Subcutaneous abdominal adipose tissue (tissue), 5 donors: ENCODE measurements at regions not wholly inside any gene's neighbourhood (a gene's known extent, or its start where the extent isn't known, plus 50 kb on each side); places are given as distances from the start of the nearest gene placed in this dataset.
A peak's percentile ranks its signal among the peaks of the same experiment; 100 is the strongest.

Experiments
- H3K27ac ChIP-seq: one replicate; pipeline ENCODE4 v1.7.0; 2013; ENCODE audit warnings: low read depth, mild to moderate bottlenecking, inconsistent platforms, low read length, moderate library complexity
- H3K27me3 ChIP-seq, 5 donors: one replicate each; pipeline ENCODE4 v1.7.0; 2013; ENCODE audit warnings: low read length in 5 of 5, inconsistent platforms in 1 of 5; ENCODE audit not compliant: control insufficient read depth in 5 of 5, insufficient read depth in 4 of 5
- H3K36me3 ChIP-seq, 5 donors: one replicate each; pipeline ENCODE4 v1.7.0; 2013; ENCODE audit warnings: low read length in 5 of 5; ENCODE audit not compliant: control insufficient read depth in 5 of 5, insufficient read depth in 5 of 5
- H3K4me1 ChIP-seq, 5 donors: one replicate each; pipeline ENCODE4 v1.7.0; 2013; ENCODE audit warnings: low read length in 5 of 5, mild to moderate bottlenecking in 3 of 5, moderate library complexity in 1 of 5; ENCODE audit not compliant: control insufficient read depth in 5 of 5, insufficient read depth in 5 of 5
- H3K4me3 ChIP-seq, 5 donors: one replicate each; pipeline ENCODE4 v1.7.0; 2013; ENCODE audit warnings: low read length in 5 of 5, low read depth in 1 of 5
- H3K9ac ChIP-seq, 5 donors: one replicate each; pipeline ENCODE4 v1.7.0; 2013; ENCODE audit warnings: low read length in 5 of 5, mild to moderate bottlenecking in 4 of 5, moderate library complexity in 3 of 5
- H3K9me3 ChIP-seq, 5 donors: one replicate each; pipeline ENCODE4 v1.7.0; 2013; ENCODE audit warnings: low read length in 5 of 5; ENCODE audit not compliant: control insufficient read depth in 5 of 5
- donor health status: healthy.
- donor health status: healthy.
- donor health status: healthy.
- donor health status: healthy.
- donor health status: healthy.

GRCh38 chr3:16033889-16034687 is 140.4 kb upstream of the GALNT15 start:
- H3K4me3 ChIP-seq = no peak overlapping the region
- no peaks in the 10 kb centered on the region for H3K36me3 ChIP-seq
- no peaks in the 10 kb centered on the region for H3K4me1 ChIP-seq
- no peak overlapping the region for H3K27ac ChIP-seq
- H3K9ac ChIP-seq = no peak overlapping the region
- no peaks in the 10 kb centered on the region for H3K27me3 ChIP-seq
- H3K9me3 ChIP-seq = peaks cover 0 to 1% (median 0%) of the 10 kb centered on the region in 5 donors

- Histone ChIP-seq H3K4me1 (no peaks in the 10 kb centered on the region), H3K9ac (no peak overlapping the region), H3K27me3 (no peaks in the 10 kb centered on the region), H3K4me3 (no peak overlapping the region), H3K36me3 (no peaks in the 10 kb centered on the region), H3K27ac (no peak overlapping the region), H3K9me3 (peaks cover 0 to 3% (median 0%) of the 10 kb centered on the region in 5 donors)
These were observed 133.5 kb upstream of the GALNT15 start for GRCh38 chr3:16040991-16041390.

- Histone ChIP-seq H3K9ac (peak overlapping the region in 2 of 5 donors; percentile 13 to 45), H3K9me3 (no peaks in the 10 kb centered on the region), H3K27ac (peak overlapping the region; percentile 2), H3K36me3 (no peaks in the 10 kb centered on the region), H3K4me1 (peaks cover 9 to 44% (median 36%) of the 10 kb centered on the region in 5 donors), H3K4me3 (peak overlapping the region; percentile 29 to 62 (median 53)), H3K27me3 (no peaks in the 10 kb centered on the region)
These were observed 125.8 kb upstream of the GALNT15 start for GRCh38 chr3:16048435-16049318.

GRCh38 chr3:16050641-16051467 is 123.6 kb upstream of the GALNT15 start:
- H3K9me3 ChIP-seq = no peaks in the 10 kb centered on the region
- H3K27ac ChIP-seq = peak overlapping the region; percentile 77
- peak overlapping the region in 4 of 5 donors; percentile 32 to 81 (median 58) for H3K9ac ChIP-seq
- no peaks in the 10 kb centered on the region for H3K36me3 ChIP-seq
- peaks cover 11 to 66% (median 55%) of the 10 kb centered on the region in 5 donors for H3K4me1 ChIP-seq
- no peaks in the 10 kb centered on the region for H3K27me3 ChIP-seq
- peak overlapping the region in 4 of 5 donors; percentile 45 to 59 (median 53) for H3K4me3 ChIP-seq

GRCh38 chr3:16051691-16052090 is 122.8 kb upstream of the GALNT15 start:
- peaks cover 11 to 71% (median 60%) of the 10 kb centered on the region in 5 donors for H3K4me1 ChIP-seq
- H3K36me3 ChIP-seq = no peaks in the 10 kb centered on the region
- peak overlapping the region; percentile 77 for H3K27ac ChIP-seq
- H3K27me3 ChIP-seq = no peaks in the 10 kb centered on the region
- peak overlapping the region in 1 of 5 donors; percentile 7 for H3K4me3 ChIP-seq
- peak overlapping the region in 2 of 5 donors; percentile 42 to 57 for H3K9ac ChIP-seq
- no peaks in the 10 kb centered on the region for H3K9me3 ChIP-seq

GRCh38 chr3:16052964-16053363 is 121.5 kb upstream of the GALNT15 start:
- Histone ChIP-seq H3K27me3 (no peaks in the 10 kb centered on the region), H3K9me3 (no peaks in the 10 kb centered on the region), H3K4me1 (peaks cover 11 to 71% (median 60%) of the 10 kb centered on the region in 5 donors), H3K4me3 (no peak overlapping the region), H3K9ac (no peak overlapping the region), H3K36me3 (no peaks in the 10 kb centered on the region), H3K27ac (peak overlapping the region; percentile 77)

- Histone ChIP-seq H3K4me1 (peaks cover 11 to 71% (median 55%) of the 10 kb centered on the region in 5 donors), H3K27me3 (no peaks in the 10 kb centered on the region), H3K9me3 (no peaks in the 10 kb centered on the region), H3K36me3 (no peaks in the 10 kb centered on the region), H3K4me3 (no peak overlapping the region), H3K27ac (peak overlapping the region; percentile 77), H3K9ac (peak overlapping the region in 1 of 5 donors; percentile 51)
These were observed 120.7 kb upstream of the GALNT15 start for GRCh38 chr3:16053794-16054193.

GRCh38 chr3:16055606-16056211 is 118.8 kb upstream of the GALNT15 start:
- no peaks in the 10 kb centered on the region for H3K36me3 ChIP-seq
- H3K9me3 ChIP-seq = no peaks in the 10 kb centered on the region
- H3K4me3 ChIP-seq = peak overlapping the region in 1 of 5 donors; percentile 13
- H3K9ac ChIP-seq = no peak overlapping the region
- peak overlapping the region; percentile 77 for H3K27ac ChIP-seq
- peaks cover 8 to 76% (median 57%) of the 10 kb centered on the region in 5 donors for H3K4me1 ChIP-seq
- no peaks in the 10 kb centered on the region for H3K27me3 ChIP-seq

GRCh38 chr3:16056217-16056616 is 118.3 kb upstream of the GALNT15 start:
- no peaks in the 10 kb centered on the region for H3K27me3 ChIP-seq
- H3K9me3 ChIP-seq = no peaks in the 10 kb centered on the region
- H3K4me1 ChIP-seq = peaks cover 5 to 77% (median 57%) of the 10 kb centered on the region in 5 donors
- H3K27ac ChIP-seq = peak overlapping the region; percentile 77
- no peak overlapping the region for H3K9ac ChIP-seq
- peak overlapping the region in 1 of 5 donors; percentile 13 for H3K4me3 ChIP-seq
- H3K36me3 ChIP-seq = no peaks in the 10 kb centered on the region
